HCT116 (cell line): ENCODE measurements at regions not wholly inside any gene's neighbourhood (a gene's known extent, or its start where the extent isn't known, plus 50 kb on each side); places are given as distances from the start of the nearest gene placed in this dataset.

Source experiments
- ATAC-seq: fragments of 200-7000 bp; cut with Tn5 transposase; 2 replicates; pipeline ENCODE4 v1.9.1; 2020; ENCODE audit warnings: mild to moderate bottlenecking, moderate library complexity
- BruUV-seq: library from RNA; stranded (reverse); fragments of 400-500 nt; replicated peaks from 2 replicates; lab custom pipeline; 2021; lab: Mats Ljungman, UMichigan
- CTCF ChIA-PET: fragments of 300-600 bp; sonication (Branson Sonifier 250); formaldehyde crosslinking; loops from one replicate; lab custom pipeline; 2021; ENCODE audit warnings: antibody characterized with exemption; lab: Charles Lee
- POLR2A ChIA-PET: fragments of 300-600, 350-600 bp; sonication (Branson Sonifier 250); formaldehyde crosslinking; loops from one replicate; lab custom pipeline; 2021; ENCODE audit warnings: antibody characterized with exemption; lab: Charles Lee
- RAD21 ChIA-PET, 2 experiments: fragments of 300-600 bp; sonication (Branson Sonifier 250); formaldehyde crosslinking; loops; one replicate each; lab custom pipeline; 2023; ENCODE audit warnings: low total read pairs in 2 of 2; ENCODE audit not compliant: uncharacterized antibody in 2 of 2, unreplicated experiment in 2 of 2, low non-redundant PET in 1 of 2; lab: Charles Lee
- DNase-seq: peaks from one replicate; pipeline ENCODE4 v3.0.0-alpha.2; 2010; ENCODE audit warnings: low read depth, low spot score
- H2AFZ ChIP-seq: fragments of 200-600 bp; shearing (Covaris generic), sonication (generic); 2 replicates; pipeline ENCODE4 v1.6.1; 2017; ENCODE audit warnings: low read depth, mixed run types, mixed read lengths, antibody characterized with exemption, low read length; ENCODE audit not compliant: poor library complexity, severe bottlenecking
- H3K27ac ChIP-seq: 2 replicates; pipeline ENCODE4 v1.5.1; 2012; ENCODE audit warnings: low read depth, low read length
- H3K27me3 ChIP-seq: fragments of 200-600 bp; sonication (generic); 2 replicates; pipeline ENCODE4 v1.6.1; 2016; ENCODE audit warnings: mixed run types, low read length, mixed read lengths; ENCODE audit not compliant: insufficient read depth
- H3K36me3 ChIP-seq, 2 experiments: fragments of 200-500 bp in 1 of 2; fragments of 200-600 bp in 1 of 2; sonication (Bioruptor generic) in 1 of 2; sonication (generic) in 1 of 2; 2 replicates each; pipeline versions ENCODE4 v1.5.1 to v1.6.1; 2014 to 2016; ENCODE audit warnings: low read length in 2 of 2, inconsistent platforms in 1 of 2, mixed read lengths in 1 of 2, mixed run types in 1 of 2; ENCODE audit not compliant: insufficient read depth in 2 of 2, control insufficient read depth in 1 of 2
- H3K4me1 ChIP-seq, 2 experiments: fragments of 200-600 bp in 1 of 2; sonication (generic) in 1 of 2; 2 replicates each; pipeline versions ENCODE4 v1.5.1 to v1.6.1; 2012 to 2017; ENCODE audit warnings: low read length in 2 of 2, inconsistent platforms in 1 of 2, mild to moderate bottlenecking in 1 of 2, mixed read lengths in 1 of 2, mixed run types in 1 of 2, moderate library complexity in 1 of 2; ENCODE audit not compliant: insufficient read depth in 2 of 2, control insufficient read depth in 1 of 2
- H3K4me2 ChIP-seq: fragments of 200-600 bp; sonication (generic); 2 replicates; pipeline ENCODE4 v1.6.1; 2017; ENCODE audit warnings: mixed run types, low read length, mixed read lengths
- H3K4me3 ChIP-seq, 2 experiments: fragments of 200-600 bp in 1 of 2; sonication (generic) in 1 of 2; replicated peaks in 1 of 2; 2 replicates each; pipeline ENCODE4 v1.5.1; 2011 to 2016; ENCODE audit warnings: low read length in 2 of 2, control low read depth in 1 of 2, low read depth in 1 of 2, mild to moderate bottlenecking in 1 of 2, mixed read lengths in 1 of 2, mixed run types in 1 of 2
- H3K79me2 ChIP-seq: fragments of 200-600 bp; sonication (generic); 2 replicates; pipeline ENCODE4 v1.6.1; 2017; ENCODE audit warnings: mild to moderate bottlenecking, mixed run types, low read length, moderate library complexity, mixed read lengths; ENCODE audit not compliant: insufficient read depth
- H3K9ac ChIP-seq: fragments of 200-600 bp; sonication (generic); 2 replicates; pipeline ENCODE4 v1.6.1; 2016; ENCODE audit warnings: low read length, mixed read lengths
- H3K9me2 ChIP-seq: fragments of 200-600 bp; sonication (generic), shearing (Covaris generic); 2 replicates; pipeline ENCODE4 v1.6.1; 2017; ENCODE audit warnings: mixed run types, mild to moderate bottlenecking, moderate library complexity; ENCODE audit not compliant: insufficient read depth
- H3K9me3 ChIP-seq, 2 experiments: fragments of 200-500 bp in 1 of 2; fragments of 200-600 bp in 1 of 2; sonication (Bioruptor generic) in 1 of 2; sonication (generic) in 1 of 2; 2 replicates each; pipeline ENCODE4 v1.6.1; 2014 to 2017; ENCODE audit warnings: low read length in 2 of 2, mixed read lengths in 2 of 2, inconsistent platforms in 1 of 2, low read depth in 1 of 2, mild to moderate bottlenecking in 1 of 2, mixed run types in 1 of 2, moderate library complexity in 1 of 2; ENCODE audit not compliant: control insufficient read depth in 1 of 2, insufficient read depth in 1 of 2
- H4K20me1 ChIP-seq: fragments of 200-600 bp; sonication (generic), shearing (Covaris generic); 2 replicates; pipeline ENCODE4 v1.6.1; 2017; ENCODE audit warnings: mixed run types, mild to moderate bottlenecking, moderate library complexity; ENCODE audit not compliant: insufficient read depth
- CBX3 ChIP-seq: IDR thresholded peaks from 2 replicates; pipeline ENCODE4 v1.6.1; 2012; ENCODE audit warnings: low read depth
- CEBPB ChIP-seq: IDR thresholded peaks from 2 replicates; pipeline ENCODE4 v1.6.1; 2012; ENCODE audit warnings: low read depth
- CTCF ChIP-seq, 3 experiments: fragments of 200-600 bp in 1 of 3; sonication (generic) in 1 of 3; IDR thresholded peaks in 2 of 3; conservative IDR thresholded peaks in 1 of 3; 2 replicates each; pipeline ENCODE4 v1.5.1; 2012 to 2017; ENCODE audit warnings: low read depth in 2 of 3, low read length in 2 of 3, antibody characterized with exemption in 1 of 3, borderline replicate concordance in 1 of 3, control low read depth in 1 of 3, mild to moderate bottlenecking in 1 of 3, mixed read lengths in 1 of 3, mixed run types in 1 of 3, moderate library complexity in 1 of 3; ENCODE audit not compliant: insufficient read depth in 1 of 3
- EGR1 ChIP-seq: IDR thresholded peaks from 2 replicates; pipeline ENCODE4 v1.6.1; 2012; ENCODE audit warnings: low read depth
- EZH2 ChIP-seq: fragments of 200-600 bp; sonication (generic); IDR thresholded peaks from 2 replicates; pipeline ENCODE4 v1.6.1; 2017; ENCODE audit warnings: antibody characterized with exemption, mixed run types
- JUND ChIP-seq: IDR thresholded peaks from 2 replicates; pipeline ENCODE4 v1.6.1; 2012
- MAX ChIP-seq: IDR thresholded peaks from 2 replicates; pipeline ENCODE4 v1.6.1; 2012
- POLR2AphosphoS5 ChIP-seq: IDR thresholded peaks from 2 replicates; pipeline ENCODE4 v1.6.1; 2011; ENCODE audit warnings: mild to moderate bottlenecking, low read depth, low read length, moderate library complexity
- RAD21 ChIP-seq: IDR thresholded peaks from 2 replicates; pipeline ENCODE4 v1.6.1; 2012; ENCODE audit warnings: low read depth, mild to moderate bottlenecking
- REST ChIP-seq: IDR thresholded peaks from 2 replicates; pipeline ENCODE4 v1.6.1; 2012; ENCODE audit warnings: low read depth
- SIN3A ChIP-seq: IDR thresholded peaks from 2 replicates; pipeline ENCODE4 v1.6.1; 2012; ENCODE audit warnings: low read depth
- TCF7L2 ChIP-seq: IDR thresholded peaks from 2 replicates; pipeline ENCODE4 v1.7.0; 2011; ENCODE audit warnings: borderline replicate concordance, inconsistent platforms; ENCODE audit not compliant: insufficient read depth, insufficient read length; ENCODE audit errors: extremely low read depth
- YY1 ChIP-seq: IDR thresholded peaks from 2 replicates; pipeline ENCODE4 v1.6.1; 2011; ENCODE audit warnings: low read length, low read depth, moderate library complexity, mild to moderate bottlenecking; ENCODE audit not compliant: insufficient replicate concordance; ENCODE audit errors: extremely low read depth
- ZBTB33 ChIP-seq: IDR thresholded peaks from 2 replicates; pipeline ENCODE4 v1.6.1; 2011; ENCODE audit warnings: mild to moderate bottlenecking, low read length, moderate library complexity; ENCODE audit not compliant: insufficient replicate concordance; ENCODE audit errors: extremely low read depth
- ZNF274 ChIP-seq: fragments of 200-500 bp; sonication (Bioruptor generic); IDR thresholded peaks from 2 replicates; pipeline ENCODE4 v1.6.1; 2014; ENCODE audit warnings: mild to moderate bottlenecking, low read depth, low read length, inconsistent platforms
- intact Hi-C: fragments of 100-400 bp; cut with micrococcal nuclease; formaldehyde crosslinking; loops from 2 replicates; pipeline ENCODE4 v1.10.0; 2022

- TF ChIP-seq MAX = no peak
- TF ChIP-seq, all 23 proteins: peak for 0
Observed at GRCh38 chr2:51454177-51454576, 422.2 kb upstream of the NRXN1 start (continued).

- Histone ChIP-seq H3K9ac (no peak overlapping the region), H3K79me2 (no peaks in the 10 kb centered on the region), H3K9me3 (no peaks in the 10 kb centered on the region), H2AFZ (no peak overlapping the region), H3K4me1 (no peaks in the 10 kb centered on the region), H3K36me3 (no peaks in the 10 kb centered on the region), H3K27ac (no peak overlapping the region), H3K4me3 (no peak overlapping the region), H3K9me2 (no peaks in the 10 kb centered on the region), H3K4me2 (no peak overlapping the region), H4K20me1 (no peaks in the 10 kb centered on the region), H3K27me3 (no peaks in the 10 kb centered on the region)
- RAD21 ChIA-PET = no interaction called here
- POLR2A ChIA-PET = no interaction called here
- TF ChIP-seq CTCF (IDR thresholded peaks at IDR 0.05 in 2 of 3, conservative IDR thresholded peaks at IDR 0.05 in 1 of 3; ENCODE audit: borderline replicate concordance in 1 of 3, insufficient read depth in 1 of 3, low read depth in 2 of 3, low read length in 2 of 3) = no peak
- no peak for TF ChIP-seq ZNF274
- no peak for TF ChIP-seq JUND
- TF ChIP-seq SIN3A = no peak
- no peak for TF ChIP-seq TCF7L2
- TF ChIP-seq ZBTB33 = no peak
- TF ChIP-seq REST = no peak
- TF ChIP-seq EGR1 = no peak
- TF ChIP-seq CBX3 = no peak
- TF ChIP-seq YY1 = no peak
- TF ChIP-seq POLR2AphosphoS5 = no peak
- no peak for TF ChIP-seq EZH2
- TF ChIP-seq CEBPB = no peak
- TF ChIP-seq RAD21 = no peak
- ATAC-seq = no peak
- no TSS peak for BruUV-seq
- DNase-seq = no peak
- CTCF ChIA-PET = no interaction called here
- intact Hi-C loops = no loop called here
Observed at GRCh38 chr2:51448911-51449310, 417.0 kb upstream of the NRXN1 start.
